Fibroblast of upper back skin (primary cell): ENCODE measurements at regions not wholly inside any gene's neighbourhood (a gene's known extent, or its start where the extent isn't known, plus 50 kb on each side); places are given as distances from the start of the nearest gene placed in this dataset.
"Not testable (repeated sequence)": the region's sequence is repeated elsewhere in the genome, so short reads cannot be mapped to it uniquely, and the experiment has no call there.

ENCODE experiments used
- DNase-seq: peaks from one replicate; pipeline ENCODE4 v3.0.0-alpha.2; 2013

GRCh38 chr5:176018598-176018997 is 50.5 kb upstream of the THOC3 start:
- DNase-seq = not testable (repeated sequence)

GRCh38 chr5:176020852-176021251 is 52.7 kb upstream of the THOC3 start:
- not testable (repeated sequence) for DNase-seq

- not testable (repeated sequence) for DNase-seq
Observed at GRCh38 chr5:176023535-176023934, 55.4 kb upstream of the THOC3 start.

GRCh38 chr5:176029445-176029844 is 61.3 kb upstream of the THOC3 start:
- not testable (repeated sequence) for DNase-seq

GRCh38 chr5:176030361-176031117 is 62.4 kb upstream of the THOC3 start:
- not testable (repeated sequence) for DNase-seq

GRCh38 chr5:176031118-176031510 is 63.0 kb upstream of the THOC3 start:
- not testable (repeated sequence) for DNase-seq

GRCh38 chr5:176033186-176033585 is 65.1 kb upstream of the THOC3 start:
- DNase-seq = not testable (repeated sequence)

- DNase-seq = not testable (repeated sequence)
Observed at GRCh38 chr5:176034407-176035200, 66.5 kb upstream of the THOC3 start.

- not testable (repeated sequence) for DNase-seq
Observed at GRCh38 chr5:176035201-176035530, 67.1 kb upstream of the THOC3 start.

- not testable (repeated sequence) for DNase-seq
Observed at GRCh38 chr5:176035816-176036308, 67.7 kb upstream of the THOC3 start.

GRCh38 chr5:176036391-176036790 is 68.3 kb upstream of the THOC3 start:
- DNase-seq = not testable (repeated sequence)

GRCh38 chr5:176037190-176037589 is 69.1 kb upstream of the THOC3 start:
- not testable (repeated sequence) for DNase-seq

- DNase-seq = not testable (repeated sequence)
Observed at GRCh38 chr5:176040105-176040801, 72.1 kb upstream of the THOC3 start.

GRCh38 chr5:176041248-176041994 is 73.3 kb upstream of the THOC3 start:
- not testable (repeated sequence) for DNase-seq

GRCh38 chr5:176042020-176042658 is 74.0 kb upstream of the THOC3 start:
- DNase-seq = not testable (repeated sequence)

GRCh38 chr5:176043252-176043829 is 75.2 kb upstream of the THOC3 start:
- DNase-seq = not testable (repeated sequence)

GRCh38 chr5:176043986-176044385 is 75.9 kb upstream of the THOC3 start:
- not testable (repeated sequence) for DNase-seq

GRCh38 chr5:176044431-176044830 is 76.3 kb upstream of the THOC3 start:
- not testable (repeated sequence) for DNase-seq

- DNase-seq = not testable (repeated sequence)
Observed at GRCh38 chr5:176045442-176045841, 77.3 kb upstream of the THOC3 start.

GRCh38 chr5:176048671-176049070 is 80.6 kb upstream of the THOC3 start:
- not testable (repeated sequence) for DNase-seq

- not testable (repeated sequence) for DNase-seq
Observed at GRCh38 chr5:176060472-176061268, 92.6 kb upstream of the THOC3 start.
